22Rv1 (cell line): ENCODE measurements at regions not wholly inside any gene's neighbourhood (a gene's known extent, or its start where the extent isn't known, plus 50 kb on each side); places are given as distances from the start of the nearest gene placed in this dataset.
"Not testable (repeated sequence)": the region's sequence is repeated elsewhere in the genome, so short reads cannot be mapped to it uniquely, and the experiment has no call there.

ENCODE experiments used
- ZFX ChIP-seq: fragments of 450-650 bp; IDR thresholded peaks from 2 replicates; pipeline ENCODE4 v1.6.1; 2017; ENCODE audit warnings: antibody characterized with exemption, borderline replicate concordance
- TF ChIP-seq, protein P1 (sequence below): fragments of 450-650 bp; IDR thresholded peaks from 2 replicates; pipeline ENCODE4 v1.5.1; 2017; ENCODE audit warnings: mild to moderate bottlenecking

GRCh38 chr20:53863039-53863438 is 207.4 kb downstream of the BCAS1 start:
- TF ChIP-seq, protein P1, sequence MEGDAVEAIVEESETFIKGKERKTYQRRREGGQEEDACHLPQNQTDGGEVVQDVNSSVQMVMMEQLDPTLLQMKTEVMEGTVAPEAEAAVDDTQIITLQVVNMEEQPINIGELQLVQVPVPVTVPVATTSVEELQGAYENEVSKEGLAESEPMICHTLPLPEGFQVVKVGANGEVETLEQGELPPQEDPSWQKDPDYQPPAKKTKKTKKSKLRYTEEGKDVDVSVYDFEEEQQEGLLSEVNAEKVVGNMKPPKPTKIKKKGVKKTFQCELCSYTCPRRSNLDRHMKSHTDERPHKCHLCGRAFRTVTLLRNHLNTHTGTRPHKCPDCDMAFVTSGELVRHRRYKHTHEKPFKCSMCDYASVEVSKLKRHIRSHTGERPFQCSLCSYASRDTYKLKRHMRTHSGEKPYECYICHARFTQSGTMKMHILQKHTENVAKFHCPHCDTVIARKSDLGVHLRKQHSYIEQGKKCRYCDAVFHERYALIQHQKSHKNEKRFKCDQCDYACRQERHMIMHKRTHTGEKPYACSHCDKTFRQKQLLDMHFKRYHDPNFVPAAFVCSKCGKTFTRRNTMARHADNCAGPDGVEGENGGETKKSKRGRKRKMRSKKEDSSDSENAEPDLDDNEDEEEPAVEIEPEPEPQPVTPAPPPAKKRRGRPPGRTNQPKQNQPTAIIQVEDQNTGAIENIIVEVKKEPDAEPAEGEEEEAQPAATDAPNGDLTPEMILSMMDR = not testable (repeated sequence)
- not testable (repeated sequence) for TF ChIP-seq ZFX
